ENCODE measurements at regions not wholly inside any gene's neighbourhood (a gene's known extent, or its start where the extent isn't known, plus 50 kb on each side); places are given as distances from the start of the nearest gene placed in this dataset.
"Not testable (repeated sequence)": the region's sequence is repeated elsewhere in the genome, so short reads cannot be mapped to it uniquely, and the experiment has no call there.

- TF ChIP-seq, protein P1, sequence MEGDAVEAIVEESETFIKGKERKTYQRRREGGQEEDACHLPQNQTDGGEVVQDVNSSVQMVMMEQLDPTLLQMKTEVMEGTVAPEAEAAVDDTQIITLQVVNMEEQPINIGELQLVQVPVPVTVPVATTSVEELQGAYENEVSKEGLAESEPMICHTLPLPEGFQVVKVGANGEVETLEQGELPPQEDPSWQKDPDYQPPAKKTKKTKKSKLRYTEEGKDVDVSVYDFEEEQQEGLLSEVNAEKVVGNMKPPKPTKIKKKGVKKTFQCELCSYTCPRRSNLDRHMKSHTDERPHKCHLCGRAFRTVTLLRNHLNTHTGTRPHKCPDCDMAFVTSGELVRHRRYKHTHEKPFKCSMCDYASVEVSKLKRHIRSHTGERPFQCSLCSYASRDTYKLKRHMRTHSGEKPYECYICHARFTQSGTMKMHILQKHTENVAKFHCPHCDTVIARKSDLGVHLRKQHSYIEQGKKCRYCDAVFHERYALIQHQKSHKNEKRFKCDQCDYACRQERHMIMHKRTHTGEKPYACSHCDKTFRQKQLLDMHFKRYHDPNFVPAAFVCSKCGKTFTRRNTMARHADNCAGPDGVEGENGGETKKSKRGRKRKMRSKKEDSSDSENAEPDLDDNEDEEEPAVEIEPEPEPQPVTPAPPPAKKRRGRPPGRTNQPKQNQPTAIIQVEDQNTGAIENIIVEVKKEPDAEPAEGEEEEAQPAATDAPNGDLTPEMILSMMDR (IDR thresholded peaks at IDR 0.05), result not testable (repeated sequence)
- not testable (repeated sequence) for TF ChIP-seq POLR2A (IDR thresholded peaks at IDR 0.05)
Observed at GRCh38 chr2:240194341-240194762, 53.9 kb upstream of the OTOS start.
